ENCODE measurements at regions not wholly inside any gene's neighbourhood (a gene's known extent, or its start where the extent isn't known, plus 50 kb on each side); places are given as distances from the start of the nearest gene placed in this dataset.

DNA sequence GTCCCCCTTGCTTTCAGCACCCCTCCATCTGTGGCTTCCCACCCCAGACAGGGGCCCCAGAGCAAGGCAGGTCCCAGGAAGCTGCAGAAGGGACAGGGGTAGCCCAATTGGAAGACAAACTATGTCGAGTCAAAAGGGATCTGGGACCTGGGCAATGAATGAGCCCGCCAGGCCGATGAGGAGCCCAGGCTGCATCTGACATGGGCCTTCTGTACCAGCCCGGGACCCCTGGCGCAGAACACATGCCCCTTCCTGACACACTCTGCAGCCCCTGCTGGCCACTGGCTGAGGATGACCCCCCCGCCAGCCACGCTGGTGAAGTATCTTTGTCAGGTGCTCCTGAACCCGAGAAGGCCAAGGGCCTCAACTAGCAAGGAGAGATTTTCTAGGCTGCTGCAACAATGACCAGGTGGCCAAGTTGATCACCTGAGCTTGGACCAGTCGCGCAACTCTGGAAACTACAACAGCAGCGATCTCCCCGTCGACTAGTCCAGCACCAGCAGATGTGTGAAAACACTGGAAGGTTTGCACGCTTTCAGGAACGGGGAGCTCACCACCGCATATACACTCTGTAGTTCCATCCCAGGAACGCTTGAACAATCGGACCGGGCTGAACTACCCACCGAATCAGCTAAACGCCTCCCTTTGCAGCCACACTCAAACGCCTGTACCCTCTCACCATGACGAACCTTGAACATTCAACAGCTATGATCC is 119.0 kb downstream of the NCOR2 start:
- Mint-ChIP-seq H3K27me3 (ENCODE audit: low read depth) (peaks cover 5% of the 10 kb centered on the region), H3K4me1 (peaks cover 28% of the 10 kb centered on the region), H3K27ac (ENCODE audit: unreplicated experiment) (no peak overlapping the region), H3K36me3 (ENCODE audit: low read depth) (no peaks in the 10 kb centered on the region), H3K9me3 (no peaks in the 10 kb centered on the region), H3K4me3 (no peak overlapping the region)
- TF ChIP-seq, protein P1, sequence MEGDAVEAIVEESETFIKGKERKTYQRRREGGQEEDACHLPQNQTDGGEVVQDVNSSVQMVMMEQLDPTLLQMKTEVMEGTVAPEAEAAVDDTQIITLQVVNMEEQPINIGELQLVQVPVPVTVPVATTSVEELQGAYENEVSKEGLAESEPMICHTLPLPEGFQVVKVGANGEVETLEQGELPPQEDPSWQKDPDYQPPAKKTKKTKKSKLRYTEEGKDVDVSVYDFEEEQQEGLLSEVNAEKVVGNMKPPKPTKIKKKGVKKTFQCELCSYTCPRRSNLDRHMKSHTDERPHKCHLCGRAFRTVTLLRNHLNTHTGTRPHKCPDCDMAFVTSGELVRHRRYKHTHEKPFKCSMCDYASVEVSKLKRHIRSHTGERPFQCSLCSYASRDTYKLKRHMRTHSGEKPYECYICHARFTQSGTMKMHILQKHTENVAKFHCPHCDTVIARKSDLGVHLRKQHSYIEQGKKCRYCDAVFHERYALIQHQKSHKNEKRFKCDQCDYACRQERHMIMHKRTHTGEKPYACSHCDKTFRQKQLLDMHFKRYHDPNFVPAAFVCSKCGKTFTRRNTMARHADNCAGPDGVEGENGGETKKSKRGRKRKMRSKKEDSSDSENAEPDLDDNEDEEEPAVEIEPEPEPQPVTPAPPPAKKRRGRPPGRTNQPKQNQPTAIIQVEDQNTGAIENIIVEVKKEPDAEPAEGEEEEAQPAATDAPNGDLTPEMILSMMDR (conservative IDR thresholded peaks at IDR 0.05), result no peak
- no peak for DNase-seq (ENCODE audit: low read depth, low spot score)

DNA sequence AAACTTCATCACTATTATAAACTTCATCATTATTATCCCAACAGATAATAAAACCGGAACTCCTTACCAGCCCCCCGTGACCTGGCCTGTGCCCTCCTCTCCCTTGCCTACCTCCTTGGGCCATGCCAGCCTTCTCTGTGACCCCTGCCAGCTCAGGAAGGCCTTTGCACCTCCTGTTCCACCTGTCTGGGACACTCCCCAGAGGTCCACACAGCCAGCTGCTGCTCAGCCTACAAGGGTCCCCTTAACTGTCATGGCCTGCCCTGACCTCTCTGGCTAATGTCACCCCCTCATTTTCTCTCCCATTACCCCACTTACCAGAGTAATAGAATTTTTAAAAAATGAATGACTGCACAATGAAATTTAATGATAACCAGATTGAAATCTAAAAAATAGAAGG is 121.0 kb downstream of the NCOR2 start:
- TF ChIP-seq, protein P1 (conservative IDR thresholded peaks at IDR 0.05), result no peak
- DNase-seq (ENCODE audit: low read depth, low spot score), result no peak
- H3K9me3 Mint-ChIP-seq, result no peaks in the 10 kb centered on the region
- peaks cover 13% of the 10 kb centered on the region for H3K27me3 Mint-ChIP-seq (ENCODE audit: low read depth)
- no peak overlapping the region for H3K27ac Mint-ChIP-seq (ENCODE audit: unreplicated experiment)
- H3K4me3 Mint-ChIP-seq, result no peak overlapping the region
- peaks cover 5% of the 10 kb centered on the region for H3K36me3 Mint-ChIP-seq (ENCODE audit: low read depth)
- peaks cover 41% of the 10 kb centered on the region for H3K4me1 Mint-ChIP-seq

DNA sequence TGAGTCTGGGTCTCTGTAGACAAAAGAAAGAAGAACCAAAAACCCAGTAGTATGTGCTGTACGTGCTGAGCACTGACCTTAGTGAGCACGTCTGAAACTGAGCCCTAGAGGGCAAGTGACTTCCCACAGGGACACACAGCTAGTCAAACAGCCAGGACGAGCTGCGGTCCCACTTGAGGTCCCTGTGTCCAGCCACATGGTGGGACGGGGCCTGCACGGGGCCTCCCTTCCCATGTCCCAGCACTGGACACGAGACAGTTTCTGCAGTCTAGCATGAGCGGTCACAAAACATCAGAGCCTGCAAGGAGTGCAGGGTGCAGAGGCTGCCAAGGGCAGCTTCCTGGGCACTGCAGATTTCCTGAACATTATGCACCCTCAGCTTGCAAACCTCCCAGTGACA is 121.6 kb downstream of the NCOR2 start:
- peak overlapping the region; percentile 36 for H3K4me3 Mint-ChIP-seq
- H3K9me3 Mint-ChIP-seq, result no peaks in the 10 kb centered on the region
- no peak overlapping the region for H3K27ac Mint-ChIP-seq (ENCODE audit: unreplicated experiment)
- no peak for DNase-seq (ENCODE audit: low read depth, low spot score)
- H3K36me3 Mint-ChIP-seq (ENCODE audit: low read depth), result peaks cover 5% of the 10 kb centered on the region
- H3K27me3 Mint-ChIP-seq (ENCODE audit: low read depth), result peaks cover 13% of the 10 kb centered on the region
- TF ChIP-seq, protein P1 (conservative IDR thresholded peaks at IDR 0.05), result no peak
- peaks cover 46% of the 10 kb centered on the region for H3K4me1 Mint-ChIP-seq

DNA sequence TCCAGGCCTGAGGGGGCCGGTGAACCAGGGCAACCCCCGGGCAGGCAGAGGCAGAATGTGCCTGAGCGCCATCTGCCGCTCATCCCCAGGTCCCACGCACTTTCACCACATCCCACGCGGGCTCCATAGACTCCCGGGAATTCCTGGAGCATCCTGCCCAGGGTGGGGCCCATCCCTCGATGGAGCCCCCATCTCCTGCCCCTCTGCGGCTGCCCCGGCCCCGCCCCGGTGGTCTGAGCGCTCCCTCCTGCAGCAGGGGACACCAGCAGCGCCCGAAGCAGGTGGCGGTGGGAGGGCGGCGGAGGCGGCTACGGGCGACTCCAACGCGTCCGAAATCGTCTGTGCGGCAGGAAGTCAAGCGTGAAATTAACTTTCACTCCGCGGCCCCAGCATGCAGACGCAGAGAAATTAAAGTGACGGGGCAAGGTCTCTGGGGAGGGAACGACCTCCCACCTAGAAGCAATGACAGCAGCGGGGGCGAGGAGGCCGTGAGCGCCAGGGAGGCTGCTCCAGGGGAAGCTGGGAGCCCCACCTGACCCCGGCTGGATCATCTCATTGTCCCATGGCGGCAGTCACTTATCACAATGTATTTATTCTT is 122.2 kb downstream of the NCOR2 start:
- Mint-ChIP-seq H3K9me3 (no peaks in the 10 kb centered on the region), H3K4me3 (peak overlapping the region; percentile 36), H3K27me3 (ENCODE audit: low read depth) (peaks cover 18% of the 10 kb centered on the region)

DNA sequence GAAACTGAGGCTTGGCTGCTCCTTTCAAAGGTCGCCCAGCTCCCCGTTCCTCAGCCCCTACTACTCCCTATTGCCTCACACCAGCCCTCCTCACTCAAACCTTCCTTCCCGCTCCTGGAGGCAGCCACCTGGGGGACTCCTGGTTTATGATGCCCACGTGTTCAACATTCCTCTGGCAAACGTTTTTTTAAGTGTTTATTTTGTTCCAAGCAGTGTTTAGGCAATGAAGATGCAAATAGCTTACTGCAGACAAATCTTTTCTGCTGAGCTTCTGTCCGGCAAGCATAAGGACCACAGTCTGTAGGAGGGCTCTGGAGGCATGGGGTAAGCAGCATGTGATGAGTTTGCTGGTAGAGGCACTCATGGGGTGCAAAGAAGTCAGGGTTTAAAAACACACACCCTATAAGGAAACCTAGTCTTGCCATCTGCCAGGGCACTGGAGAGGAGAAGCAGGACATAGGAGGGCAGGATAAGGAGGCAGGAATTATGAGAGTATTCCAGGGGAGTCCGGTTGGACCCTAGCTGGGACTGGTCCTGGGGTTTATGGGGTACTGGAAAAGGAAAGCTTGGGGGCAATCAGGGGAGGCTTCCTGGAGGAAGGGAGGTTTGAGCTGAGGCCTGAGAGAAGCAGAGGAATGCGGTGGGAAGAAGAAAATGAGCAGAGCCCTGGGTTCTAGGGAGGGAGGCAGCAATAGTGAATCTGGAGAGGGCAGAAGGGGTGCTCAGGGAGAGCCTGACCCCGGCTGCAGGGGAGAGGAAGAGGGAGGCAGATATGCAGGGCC is 123.3 kb downstream of the NCOR2 start:
- no peaks in the 10 kb centered on the region for H3K9me3 Mint-ChIP-seq
- peaks cover 18% of the 10 kb centered on the region for H3K27me3 Mint-ChIP-seq (ENCODE audit: low read depth)
- TF ChIP-seq, protein P1 (conservative IDR thresholded peaks at IDR 0.05), result no peak
- H3K27ac Mint-ChIP-seq (ENCODE audit: unreplicated experiment), result no peak overlapping the region
- peak overlapping the region; percentile 36 for H3K4me3 Mint-ChIP-seq
- peaks cover 46% of the 10 kb centered on the region for H3K4me1 Mint-ChIP-seq
- DNase-seq (ENCODE audit: low read depth, low spot score), result no peak
- H3K36me3 Mint-ChIP-seq (ENCODE audit: low read depth), result peaks cover 5% of the 10 kb centered on the region

More for the DNA sequence above, 122.2 kb downstream of the NCOR2 start:
- peaks cover 5% of the 10 kb centered on the region for H3K36me3 Mint-ChIP-seq (ENCODE audit: low read depth)
- no peak for DNase-seq (ENCODE audit: low read depth, low spot score)
- TF ChIP-seq, protein P1 (conservative IDR thresholded peaks at IDR 0.05), result no peak
- H3K4me1 Mint-ChIP-seq, result peaks cover 46% of the 10 kb centered on the region
- no peak overlapping the region for H3K27ac Mint-ChIP-seq (ENCODE audit: unreplicated experiment)

All from neural crest cell (in vitro differentiated cells).